HEK293 (cell line): ENCODE measurements at regions not wholly inside any gene's neighbourhood (a gene's known extent, or its start where the extent isn't known, plus 50 kb on each side); places are given as distances from the start of the nearest gene placed in this dataset.

ENCODE experiments used
- CTCF ChIA-PET: fragments of 350-600 bp; formaldehyde crosslinking; extraction: SDS; loops from one replicate; lab custom pipeline; 2021; ENCODE audit warnings: antibody characterized with exemption; lab: Yijun Ruan, JAX
- POLR2A ChIA-PET: fragments of 300-600 bp; formaldehyde crosslinking; extraction: SDS; loops from one replicate; lab custom pipeline; 2020; ENCODE audit warnings: antibody characterized with exemption, inconsistent platforms; lab: Yijun Ruan, JAX
- H3K27ac ChIP-seq: fragments of 200-500 bp; sonication (Bioruptor generic); 2 replicates; pipeline ENCODE4 v1.5.1; 2014; ENCODE audit warnings: low read depth, low read length, control low read depth, inconsistent platforms; ENCODE audit errors: extremely low read depth
- H3K36me3 ChIP-seq, 2 experiments: fragments of 200-500 bp in 1 of 2; sonication (Bioruptor generic) in 1 of 2; 1 replicate in 1 of 2; 2 replicates in 1 of 2; pipeline ENCODE4 v1.5.1; 2014 to 2017; ENCODE audit warnings: inconsistent platforms in 2 of 2, low read length in 2 of 2; ENCODE audit not compliant: control insufficient read depth in 2 of 2, insufficient read depth in 1 of 2
- H3K4me1 ChIP-seq: fragments of 200-500 bp; sonication (Bioruptor generic); 2 replicates; pipeline ENCODE4 v1.5.1; 2014; ENCODE audit warnings: mild to moderate bottlenecking, low read length, inconsistent platforms; ENCODE audit not compliant: control insufficient read depth, insufficient read depth
- H3K4me3 ChIP-seq: 2 replicates; pipeline ENCODE4 v1.5.1; 2011; ENCODE audit warnings: low read depth, mild to moderate bottlenecking, control low read depth, low read length, moderate library complexity
- H3K9me3 ChIP-seq: fragments of 200-500 bp; sonication (Bioruptor generic); 2 replicates; pipeline ENCODE4 v1.5.1; 2014; ENCODE audit warnings: low read depth, low read length, inconsistent platforms; ENCODE audit not compliant: control insufficient read depth, insufficient read depth
- HOXA7 ChIP-seq: sonication (generic); formaldehyde crosslinking; IDR thresholded peaks from 2 replicates; pipeline ENCODE4 v1.8.1; 2022; ENCODE audit warnings: missing genetic modification reagents, borderline replicate concordance
- ZEB2 ChIP-seq: fragments of 450-650 bp; formaldehyde crosslinking; IDR thresholded peaks from 2 replicates; pipeline ENCODE4 v1.5.1; 2016; ENCODE audit warnings: missing biosample characterization, missing genetic modification characterization
- ZNF157 ChIP-seq: fragments of 450-650 bp; formaldehyde crosslinking; IDR thresholded peaks from 2 replicates; pipeline ENCODE4 v1.5.1; 2016; ENCODE audit warnings: missing biosample characterization, missing genetic modification characterization
- ZNF169 ChIP-seq: fragments of 450-650 bp; formaldehyde crosslinking; IDR thresholded peaks from 2 replicates; pipeline ENCODE4 v1.5.1; 2016; ENCODE audit warnings: missing biosample characterization, missing genetic modification characterization
- ZNF175 ChIP-seq: fragments of 450-650 bp; formaldehyde crosslinking; IDR thresholded peaks from 2 replicates; pipeline ENCODE4 v1.5.1; 2016; ENCODE audit warnings: missing biosample characterization, missing genetic modification characterization
- ZNF184 ChIP-seq: fragments of 450-650 bp; IDR thresholded peaks from 2 replicates; pipeline ENCODE4 v1.5.1; 2018; ENCODE audit warnings: missing biosample characterization, mild to moderate bottlenecking, missing genetic modification characterization
- ZNF211 ChIP-seq: fragments of 450-650 bp; formaldehyde crosslinking; IDR thresholded peaks from 2 replicates; pipeline ENCODE4 v1.5.1; 2016; ENCODE audit warnings: low read depth, missing biosample characterization, missing genetic modification characterization
- ZNF221 ChIP-seq: fragments of 450-650 bp; formaldehyde crosslinking; IDR thresholded peaks from 2 replicates; pipeline ENCODE4 v1.5.1; 2017; ENCODE audit warnings: missing biosample characterization, missing genetic modification characterization, borderline replicate concordance
- ZNF248 ChIP-seq: fragments of 450-650 bp; formaldehyde crosslinking; IDR thresholded peaks from 2 replicates; pipeline ENCODE4 v1.5.1; 2017; ENCODE audit warnings: missing biosample characterization, missing genetic modification characterization
- ZNF274 ChIP-seq, 2 experiments: fragments of 200-500 bp in 1 of 2; fragments of 450-650 bp in 1 of 2; sonication (Bioruptor generic) in 1 of 2; formaldehyde crosslinking in 1 of 2; IDR thresholded peaks; 2 replicates each; pipeline versions ENCODE4 v1.5.1 to v1.6.1; 2014 to 2016; ENCODE audit warnings: borderline replicate concordance in 1 of 2, inconsistent platforms in 1 of 2, low read length in 1 of 2, missing biosample characterization in 1 of 2, missing genetic modification characterization in 1 of 2
- ZNF404 ChIP-seq: fragments of 450-650 bp; formaldehyde crosslinking; IDR thresholded peaks from 2 replicates; pipeline ENCODE4 v1.5.1; 2017; ENCODE audit warnings: missing biosample characterization, missing genetic modification characterization
- ZNF747 ChIP-seq: fragments of 450-650 bp; formaldehyde crosslinking; IDR thresholded peaks from 2 replicates; pipeline ENCODE4 v1.5.1; 2016; ENCODE audit warnings: missing biosample characterization, missing genetic modification characterization
- ZNF785 ChIP-seq: fragments of 450-650 bp; formaldehyde crosslinking; IDR thresholded peaks from 2 replicates; pipeline ENCODE4 v1.5.1; 2016; ENCODE audit warnings: missing biosample characterization, missing genetic modification characterization
- ZNF843 ChIP-seq: fragments of 450-650 bp; formaldehyde crosslinking; IDR thresholded peaks from 2 replicates; pipeline ENCODE4 v1.5.1; 2016; ENCODE audit warnings: missing biosample characterization, missing genetic modification characterization
- ZSCAN30 ChIP-seq: fragments of 450-650 bp; IDR thresholded peaks from 2 replicates; pipeline ENCODE4 v1.5.1; 2018; ENCODE audit warnings: missing biosample characterization, mild to moderate bottlenecking, missing genetic modification characterization, moderate library complexity
- TF ChIP-seq, protein P1 (sequence below): fragments of 450-650 bp; formaldehyde crosslinking; IDR thresholded peaks from 2 replicates; pipeline ENCODE4 v1.5.1; 2016; ENCODE audit warnings: missing biosample characterization, missing genetic modification characterization
- TF ChIP-seq, protein P2 (sequence below): fragments of 450-650 bp; formaldehyde crosslinking; optimal IDR thresholded peaks from 2 replicates; pipeline ENCODE3; 2016; ENCODE audit warnings: missing biosample characterization, mild to moderate bottlenecking, missing genetic modification characterization
- TF ChIP-seq, protein P3 (sequence below): fragments of 450-650 bp; formaldehyde crosslinking; IDR thresholded peaks from 2 replicates; pipeline ENCODE4 v1.5.1; 2016; ENCODE audit warnings: missing biosample characterization, missing genetic modification characterization
- TF ChIP-seq, protein P4 (sequence below): fragments of 450-650 bp; formaldehyde crosslinking; IDR thresholded peaks from 2 replicates; pipeline ENCODE4 v1.5.1; 2016; ENCODE audit warnings: missing biosample characterization, missing genetic modification characterization, low read depth
- TF ChIP-seq, protein P5 (sequence below): fragments of 450-650 bp; formaldehyde crosslinking; IDR thresholded peaks from 2 replicates; pipeline ENCODE4 v1.5.1; 2017; ENCODE audit warnings: missing biosample characterization, missing genetic modification characterization

DNA sequence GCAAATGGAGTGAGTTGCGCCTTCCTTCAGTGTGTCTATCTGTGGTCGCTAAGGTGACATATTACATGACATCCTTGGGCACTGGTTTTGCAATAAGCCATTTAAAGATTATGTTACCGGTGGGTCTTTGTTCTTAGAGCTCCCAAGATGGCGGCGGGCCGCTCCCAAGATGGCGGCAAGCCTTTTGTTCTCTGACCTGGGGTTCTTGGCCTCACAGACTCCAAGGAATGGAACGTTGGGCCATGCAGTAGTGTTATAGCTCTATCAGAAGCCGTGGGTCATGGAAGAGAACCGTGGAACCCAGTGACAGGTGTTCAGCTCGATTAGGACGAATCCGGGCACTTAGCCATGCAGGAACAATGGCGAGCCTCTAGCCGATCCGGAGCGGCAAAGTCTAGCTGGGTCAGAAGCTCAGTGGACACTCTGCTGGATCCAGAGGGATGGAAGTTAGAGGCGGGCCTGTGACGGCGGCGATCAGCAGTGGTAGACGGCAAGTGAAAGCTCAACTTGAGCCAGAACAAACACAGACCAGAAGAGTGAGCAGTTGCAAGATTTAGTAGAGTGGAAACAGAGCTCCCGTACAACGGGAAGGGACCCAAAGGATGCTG lies 188.6 kb downstream of the TEX29 start (continued):
- TF ChIP-seq ZNF211 (tag by site-specific recombination) (no peak), ZNF843 (tag by site-specific recombination) (no peak), ZNF248 (tag by site-specific recombination) (no peak), ZNF747 (tag by site-specific recombination) (no peak), HOXA7 (CRISPR knock-in tag) (no peak)
- TF ChIP-seq, protein P1, sequence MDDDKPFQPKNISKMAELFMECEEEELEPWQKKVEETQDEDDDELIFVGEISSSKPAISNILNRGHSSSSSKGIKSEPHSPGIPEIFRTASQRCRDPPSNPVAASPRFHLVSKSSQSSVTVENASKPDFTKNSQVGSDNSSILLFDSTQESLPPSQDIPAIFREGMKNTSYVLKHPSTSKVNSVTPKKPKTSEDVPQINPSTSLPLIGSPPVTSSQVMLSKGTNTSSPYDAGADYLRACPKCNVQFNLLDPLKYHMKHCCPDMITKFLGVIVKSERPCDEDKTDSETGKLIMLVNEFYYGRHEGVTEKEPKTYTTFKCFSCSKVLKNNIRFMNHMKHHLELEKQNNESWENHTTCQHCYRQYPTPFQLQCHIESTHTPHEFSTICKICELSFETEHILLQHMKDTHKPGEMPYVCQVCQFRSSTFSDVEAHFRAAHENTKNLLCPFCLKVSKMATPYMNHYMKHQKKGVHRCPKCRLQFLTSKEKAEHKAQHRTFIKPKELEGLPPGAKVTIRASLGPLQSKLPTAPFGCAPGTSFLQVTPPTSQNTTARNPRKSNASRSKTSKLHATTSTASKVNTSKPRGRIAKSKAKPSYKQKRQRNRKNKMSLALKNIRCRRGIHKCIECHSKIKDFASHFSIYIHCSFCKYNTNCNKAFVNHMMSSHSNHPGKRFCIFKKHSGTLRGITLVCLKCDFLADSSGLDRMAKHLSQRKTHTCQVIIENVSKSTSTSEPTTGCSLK: no peak
- TF ChIP-seq, all 188 proteins: peak for 0

DNA sequence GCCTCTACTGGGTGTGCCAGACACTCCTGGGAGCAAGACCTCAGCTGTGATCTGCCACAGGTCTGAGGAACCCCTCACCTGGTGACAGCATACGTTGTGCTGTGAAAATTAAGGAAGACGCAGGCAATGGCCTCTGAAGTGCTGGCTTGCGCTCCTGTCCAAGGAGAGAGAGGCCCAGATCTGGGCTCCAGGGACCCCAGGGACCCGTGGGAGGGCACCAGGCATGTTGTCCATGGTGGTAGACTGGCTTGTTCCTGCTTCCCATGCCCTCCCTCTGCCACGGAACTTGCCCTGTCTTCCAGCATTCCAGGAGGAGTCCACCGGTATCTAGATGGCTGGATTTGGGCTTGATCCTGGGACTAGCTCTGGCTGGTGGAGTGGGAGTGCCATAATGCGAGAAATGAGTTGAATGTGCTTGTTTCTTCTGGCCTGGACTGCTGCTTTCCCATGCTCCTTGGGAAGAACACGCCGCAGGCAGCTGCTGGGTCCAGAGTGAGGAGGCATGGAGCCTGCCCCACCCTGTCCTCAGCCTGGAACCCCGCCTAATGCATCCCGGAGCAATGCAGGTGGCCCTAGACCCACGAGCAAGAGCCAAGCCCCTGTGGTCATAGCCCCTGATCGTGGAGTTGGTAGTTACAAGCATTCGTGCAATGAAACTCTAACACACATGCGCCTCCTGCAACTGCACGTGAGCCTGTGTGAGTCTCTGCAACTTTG lies 190.2 kb downstream of the TEX29 start:
- Histone ChIP-seq H3K9me3 (no peaks in the 10 kb centered on the region), H3K4me1 (no peaks in the 10 kb centered on the region), H3K27ac (no peak overlapping the region), H3K36me3 (no peaks in the 10 kb centered on the region), H3K4me3 (no peak overlapping the region)
- ChIA-PET CTCF (no interaction called here), POLR2A (interaction anchor here (0.5 kb wide), 1 partner anchor 1077 kb away, joined by 3 read pairs; no protein-coding TSS in a partner anchor)
- TF ChIP-seq ZNF169 (tag by site-specific recombination): no peak
- TF ChIP-seq ZNF157: no peak
- TF ChIP-seq, protein P2, sequence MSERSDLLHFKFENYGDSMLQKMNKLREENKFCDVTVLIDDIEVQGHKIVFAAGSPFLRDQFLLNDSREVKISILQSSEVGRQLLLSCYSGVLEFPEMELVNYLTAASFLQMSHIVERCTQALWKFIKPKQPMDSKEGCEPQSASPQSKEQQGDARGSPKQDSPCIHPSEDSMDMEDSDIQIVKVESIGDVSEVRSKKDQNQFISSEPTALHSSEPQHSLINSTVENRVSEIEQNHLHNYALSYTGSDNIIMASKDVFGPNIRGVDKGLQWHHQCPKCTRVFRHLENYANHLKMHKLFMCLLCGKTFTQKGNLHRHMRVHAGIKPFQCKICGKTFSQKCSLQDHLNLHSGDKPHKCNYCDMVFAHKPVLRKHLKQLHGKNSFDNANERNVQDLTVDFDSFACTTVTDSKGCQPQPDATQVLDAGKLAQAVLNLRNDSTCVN (tag by site-specific recombination): no peak
- TF ChIP-seq ZNF274 (IDR thresholded peaks at IDR 0.05; ENCODE audit: low read length): no peak
- TF ChIP-seq ZNF274 (tag by site-specific recombination; IDR thresholded peaks at IDR 0.05; ENCODE audit: borderline replicate concordance): no peak
- no peak for TF ChIP-seq ZNF175 (tag by site-specific recombination)
- TF ChIP-seq, protein P3, sequence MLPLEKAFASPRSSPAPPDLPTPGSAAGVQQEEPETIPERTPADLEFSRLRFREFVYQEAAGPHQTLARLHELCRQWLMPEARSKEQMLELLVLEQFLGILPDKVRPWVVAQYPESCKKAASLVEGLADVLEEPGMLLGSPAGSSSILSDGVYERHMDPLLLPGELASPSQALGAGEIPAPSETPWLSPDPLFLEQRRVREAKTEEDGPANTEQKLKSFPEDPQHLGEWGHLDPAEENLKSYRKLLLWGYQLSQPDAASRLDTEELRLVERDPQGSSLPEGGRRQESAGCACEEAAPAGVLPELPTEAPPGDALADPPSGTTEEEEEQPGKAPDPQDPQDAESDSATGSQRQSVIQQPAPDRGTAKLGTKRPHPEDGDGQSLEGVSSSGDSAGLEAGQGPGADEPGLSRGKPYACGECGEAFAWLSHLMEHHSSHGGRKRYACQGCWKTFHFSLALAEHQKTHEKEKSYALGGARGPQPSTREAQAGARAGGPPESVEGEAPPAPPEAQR (tag by site-specific recombination): no peak
- no peak for TF ChIP-seq ZEB2 (tag by site-specific recombination)
- TF ChIP-seq ZNF404: no peak
- TF ChIP-seq, protein P4, sequence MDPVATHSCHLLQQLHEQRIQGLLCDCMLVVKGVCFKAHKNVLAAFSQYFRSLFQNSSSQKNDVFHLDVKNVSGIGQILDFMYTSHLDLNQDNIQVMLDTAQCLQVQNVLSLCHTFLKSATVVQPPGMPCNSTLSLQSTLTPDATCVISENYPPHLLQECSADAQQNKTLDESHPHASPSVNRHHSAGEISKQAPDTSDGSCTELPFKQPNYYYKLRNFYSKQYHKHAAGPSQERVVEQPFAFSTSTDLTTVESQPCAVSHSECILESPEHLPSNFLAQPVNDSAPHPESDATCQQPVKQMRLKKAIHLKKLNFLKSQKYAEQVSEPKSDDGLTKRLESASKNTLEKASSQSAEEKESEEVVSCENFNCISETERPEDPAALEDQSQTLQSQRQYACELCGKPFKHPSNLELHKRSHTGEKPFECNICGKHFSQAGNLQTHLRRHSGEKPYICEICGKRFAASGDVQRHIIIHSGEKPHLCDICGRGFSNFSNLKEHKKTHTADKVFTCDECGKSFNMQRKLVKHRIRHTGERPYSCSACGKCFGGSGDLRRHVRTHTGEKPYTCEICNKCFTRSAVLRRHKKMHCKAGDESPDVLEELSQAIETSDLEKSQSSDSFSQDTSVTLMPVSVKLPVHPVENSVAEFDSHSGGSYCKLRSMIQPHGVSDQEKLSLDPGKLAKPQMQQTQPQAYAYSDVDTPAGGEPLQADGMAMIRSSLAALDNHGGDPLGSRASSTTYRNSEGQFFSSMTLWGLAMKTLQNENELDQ (tag by site-specific recombination): no peak
- TF ChIP-seq ZNF785 (tag by site-specific recombination): no peak
- TF ChIP-seq ZNF221: no peak
- TF ChIP-seq ZNF184 (tag by site-specific recombination): no peak
- TF ChIP-seq, protein P5, sequence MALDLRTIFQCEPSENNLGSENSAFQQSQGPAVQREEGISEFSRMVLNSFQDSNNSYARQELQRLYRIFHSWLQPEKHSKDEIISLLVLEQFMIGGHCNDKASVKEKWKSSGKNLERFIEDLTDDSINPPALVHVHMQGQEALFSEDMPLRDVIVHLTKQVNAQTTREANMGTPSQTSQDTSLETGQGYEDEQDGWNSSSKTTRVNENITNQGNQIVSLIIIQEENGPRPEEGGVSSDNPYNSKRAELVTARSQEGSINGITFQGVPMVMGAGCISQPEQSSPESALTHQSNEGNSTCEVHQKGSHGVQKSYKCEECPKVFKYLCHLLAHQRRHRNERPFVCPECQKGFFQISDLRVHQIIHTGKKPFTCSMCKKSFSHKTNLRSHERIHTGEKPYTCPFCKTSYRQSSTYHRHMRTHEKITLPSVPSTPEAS (tag by site-specific recombination): no peak
- TF ChIP-seq ZSCAN30 (tag by site-specific recombination): no peak
